GM21576 (cell line): ENCODE measurements at regions not wholly inside any gene's neighbourhood (a gene's known extent, or its start where the extent isn't known, plus 50 kb on each side); places are given as distances from the start of the nearest gene placed in this dataset.
"Not testable (repeated sequence)": the region's sequence is repeated elsewhere in the genome, so short reads cannot be mapped to it uniquely, and the experiment has no call there.

ENCODE experiments used
- ATAC-seq: cut with Tn5 transposase; IDR thresholded peaks from one replicate; pipeline ENCODE4 v1.9.1; 2021; ENCODE audit warnings: mild to moderate bottlenecking, moderate library complexity; ENCODE audit not compliant: unreplicated experiment

GRCh38 chr3:80769683-80770082 lies 991.8 kb downstream of the GBE1 start:
- no peak for ATAC-seq

- no peak for ATAC-seq
Measured at GRCh38 chr3:80767604-80768003, 993.8 kb downstream of the GBE1 start.

GRCh38 chr3:80754969-80755368 lies 987.2 kb upstream of the ROBO1 start:
- ATAC-seq: no peak

GRCh38 chr3:80753021-80753420 lies 985.2 kb upstream of the ROBO1 start:
- no peak for ATAC-seq

GRCh38 chr3:80750637-80751036 lies 982.8 kb upstream of the ROBO1 start:
- ATAC-seq: no peak

- no peak for ATAC-seq
Measured at GRCh38 chr3:80734920-80735319, 967.1 kb upstream of the ROBO1 start.

- ATAC-seq: no peak
Measured at GRCh38 chr3:80734483-80734882, 966.7 kb upstream of the ROBO1 start.

- ATAC-seq: no peak
Measured at GRCh38 chr3:80733522-80734176, 965.9 kb upstream of the ROBO1 start.

- not testable (repeated sequence) for ATAC-seq
Measured at GRCh38 chr3:80727561-80727960, 959.8 kb upstream of the ROBO1 start.

- ATAC-seq: not testable (repeated sequence)
Measured at GRCh38 chr3:80709597-80710322, 942.0 kb upstream of the ROBO1 start.

GRCh38 chr3:80705290-80705689 lies 937.5 kb upstream of the ROBO1 start:
- no peak for ATAC-seq

GRCh38 chr3:80701349-80701748 lies 933.6 kb upstream of the ROBO1 start:
- no peak for ATAC-seq

- ATAC-seq: no peak
Measured at GRCh38 chr3:80697291-80697690, 929.5 kb upstream of the ROBO1 start.

GRCh38 chr3:80696280-80696679 lies 928.5 kb upstream of the ROBO1 start:
- ATAC-seq: no peak

- ATAC-seq: no peak
Measured at GRCh38 chr3:80688814-80689213, 921.0 kb upstream of the ROBO1 start.

GRCh38 chr3:80682951-80683350 lies 915.2 kb upstream of the ROBO1 start:
- no peak for ATAC-seq

- no peak for ATAC-seq
Measured at GRCh38 chr3:80682235-80682634, 914.4 kb upstream of the ROBO1 start.

- ATAC-seq: no peak
Measured at GRCh38 chr3:80677796-80678195, 910.0 kb upstream of the ROBO1 start.

GRCh38 chr3:80676866-80677265 lies 909.1 kb upstream of the ROBO1 start:
- ATAC-seq: no peak

- no peak for ATAC-seq
Measured at GRCh38 chr3:80676261-80676660, 908.5 kb upstream of the ROBO1 start.

GRCh38 chr3:80675790-80676189 lies 908.0 kb upstream of the ROBO1 start:
- ATAC-seq: no peak

GRCh38 chr3:80668600-80669294 lies 900.9 kb upstream of the ROBO1 start:
- no peak for ATAC-seq
